GM12872 (cell line): ENCODE measurements at regions not wholly inside any gene's neighbourhood (a gene's known extent, or its start where the extent isn't known, plus 50 kb on each side); places are given as distances from the start of the nearest gene placed in this dataset.

Experiments
- CTCF ChIP-seq: IDR thresholded peaks from 3 replicates; pipeline ENCODE4 v1.5.1; 2011; ENCODE audit warnings: low read depth, mild to moderate bottlenecking, low read length, moderate library complexity; ENCODE audit not compliant: insufficient read depth

- no peak for TF ChIP-seq CTCF
Observed at GRCh38 chr1:234875953-234876855, 252.4 kb downstream of the TOMM20 start.

GRCh38 chr1:234875328-234875952 is 253.2 kb downstream of the TOMM20 start:
- no peak for TF ChIP-seq CTCF

- no peak for TF ChIP-seq CTCF
Observed at GRCh38 chr1:234874291-234875288, 254.0 kb downstream of the TOMM20 start.

- TF ChIP-seq CTCF = no peak
Observed at GRCh38 chr1:234871710-234872271, 256.8 kb downstream of the TOMM20 start.

GRCh38 chr1:234871039-234871709 is 257.5 kb downstream of the TOMM20 start:
- TF ChIP-seq CTCF = no peak

- no peak for TF ChIP-seq CTCF
Observed at GRCh38 chr1:234870020-234870981, 258.3 kb downstream of the TOMM20 start.
